Ovary (tissue), 7 donors: ENCODE measurements at regions not wholly inside any gene's neighbourhood (a gene's known extent, or its start where the extent isn't known, plus 50 kb on each side); places are given as distances from the start of the nearest gene placed in this dataset.
A peak's percentile ranks its signal among the peaks of the same experiment; 100 is the strongest.

ENCODE experiments used
- DNase-seq, 5 donors: peaks; one replicate each; pipeline ENCODE4 v3.0.0-alpha.2; 2019 to 2020
- H3K27ac ChIP-seq, 2 donors: fragments of 200-600 bp; one replicate each; pipeline versions ENCODE4 v1.5.1 to v1.8.0; 2019 to 2022
- H3K27me3 ChIP-seq: fragments of 200-600 bp; one replicate; pipeline ENCODE4 v1.8.0; 2022
- H3K36me3 ChIP-seq: fragments of 200-600 bp; sonication (generic); one replicate; pipeline ENCODE4 v1.5.1; 2019
- H3K4me1 ChIP-seq: one replicate; pipeline ENCODE4 v1.8.1; 2013; ENCODE audit warnings: mild to moderate bottlenecking, moderate library complexity; ENCODE audit not compliant: insufficient read depth
- H3K4me3 ChIP-seq: fragments of 200-600 bp; sonication (generic); one replicate; pipeline ENCODE4 v1.5.1; 2017
- H3K9me3 ChIP-seq, 2 donors: fragments of 200-600 bp in 1 of 2; sonication (generic) in 1 of 2; one replicate each; pipeline versions ENCODE4 v1.5.1 to v1.8.1; 2013 to 2019; ENCODE audit warnings: mild to moderate bottlenecking in 1 of 2, moderate library complexity in 1 of 2
- EP300 ChIP-seq: sonication (generic); formaldehyde crosslinking; IDR thresholded peaks from one replicate; pipeline ENCODE4 v1.6.1; 2017; ENCODE audit warnings: antibody characterized with exemption
- POLR2A ChIP-seq: fragments of 450-650 bp; IDR thresholded peaks from one replicate; pipeline ENCODE4 v1.6.1; 2017; ENCODE audit warnings: antibody characterized with exemption, mild to moderate bottlenecking, moderate library complexity
- WGBS, 3 donors: extraction: QIAGEN DNeasy Blood & Tissue Kit in 1 of 3; methylation state at CpG; one replicate each; pipeline versions ENCODE4 v1.1.5 to v1.1.7; 2013 to 2017; 5-methylcytosine and 5-hydroxymethylcytosine counted together
- intact Hi-C, 4 donors: fragments of 100-400 bp; cut with DNase I; formaldehyde crosslinking; loops; one replicate each; pipeline versions ENCODE4 v1.11.0 to v1.15.1; 2022 to 2023
- TF ChIP-seq, protein P1 (sequence below), 3 donors: fragments of 450-650 bp in 2 of 3; fragments of 200-600 bp in 1 of 3; IDR thresholded peaks; one replicate each; pipeline versions ENCODE4 v1.5.1 to v1.8.0; 2016 to 2022; ENCODE audit warnings: antibody characterized with exemption in 3 of 3, mild to moderate bottlenecking in 1 of 3
- donor health status: DM: no; HTN: no; CAD: no; lungs with moderate emphysema.
- donor health status: DM: no; HTN: no; CAD: no.
- donor health status: Bipolar disorder and iron deficiency.
- donor health status: DM: no; HTN: no; CAD: no.
- donor health status: DM: yes; HTN: yes; CAD: no.

DNA sequence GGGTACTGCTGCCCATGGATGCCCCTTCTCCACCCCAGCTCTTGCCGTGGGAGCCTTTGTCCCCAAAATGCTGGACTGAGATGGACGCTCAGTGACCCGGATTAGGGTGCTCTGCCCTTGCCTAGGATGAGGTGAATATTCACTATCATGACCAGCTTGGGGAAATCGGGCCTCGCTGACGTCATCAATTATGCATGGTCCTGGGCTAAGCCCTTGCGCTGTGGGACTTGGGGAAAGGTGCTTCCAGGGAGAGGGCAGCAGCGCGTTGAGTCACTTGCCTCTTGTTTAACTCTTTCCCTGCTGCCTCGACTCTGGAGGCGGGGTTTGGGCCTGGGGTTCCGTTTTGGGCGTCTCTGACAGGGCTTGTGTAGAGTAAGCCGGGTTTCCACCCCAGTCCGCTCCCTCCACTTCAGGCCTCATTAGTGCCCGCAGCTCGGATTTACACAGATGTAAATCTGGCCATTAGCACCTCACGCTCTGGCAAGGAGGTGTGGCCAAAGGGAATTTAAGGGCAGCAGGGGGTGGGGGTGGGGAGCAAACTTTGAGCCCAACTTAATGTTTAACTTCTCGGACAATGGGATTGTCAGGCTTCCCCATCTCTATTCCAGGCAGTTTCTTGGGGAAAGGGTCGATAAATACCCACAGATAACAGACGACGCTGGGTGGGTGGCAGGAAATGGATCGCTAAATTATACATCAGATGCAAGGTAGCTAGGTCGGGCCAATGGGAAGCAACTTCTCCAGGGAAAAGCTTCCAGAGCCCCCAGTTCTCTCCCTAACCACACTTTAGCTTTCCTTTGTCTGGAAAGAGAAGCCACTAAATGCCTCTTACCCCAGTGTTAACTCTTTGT, 51.3 kb upstream of the TCF7L2 start:
- Histone ChIP-seq H3K9me3 (no peaks in the 10 kb centered on the region), H3K27ac (no peak overlapping the region), H3K27me3 (no peaks in the 10 kb centered on the region), H3K36me3 (no peaks in the 10 kb centered on the region), H3K4me1 (no peaks in the 10 kb centered on the region), H3K4me3 (no peak overlapping the region)
- intact Hi-C loops = no loop called here
- TF ChIP-seq, protein P1, sequence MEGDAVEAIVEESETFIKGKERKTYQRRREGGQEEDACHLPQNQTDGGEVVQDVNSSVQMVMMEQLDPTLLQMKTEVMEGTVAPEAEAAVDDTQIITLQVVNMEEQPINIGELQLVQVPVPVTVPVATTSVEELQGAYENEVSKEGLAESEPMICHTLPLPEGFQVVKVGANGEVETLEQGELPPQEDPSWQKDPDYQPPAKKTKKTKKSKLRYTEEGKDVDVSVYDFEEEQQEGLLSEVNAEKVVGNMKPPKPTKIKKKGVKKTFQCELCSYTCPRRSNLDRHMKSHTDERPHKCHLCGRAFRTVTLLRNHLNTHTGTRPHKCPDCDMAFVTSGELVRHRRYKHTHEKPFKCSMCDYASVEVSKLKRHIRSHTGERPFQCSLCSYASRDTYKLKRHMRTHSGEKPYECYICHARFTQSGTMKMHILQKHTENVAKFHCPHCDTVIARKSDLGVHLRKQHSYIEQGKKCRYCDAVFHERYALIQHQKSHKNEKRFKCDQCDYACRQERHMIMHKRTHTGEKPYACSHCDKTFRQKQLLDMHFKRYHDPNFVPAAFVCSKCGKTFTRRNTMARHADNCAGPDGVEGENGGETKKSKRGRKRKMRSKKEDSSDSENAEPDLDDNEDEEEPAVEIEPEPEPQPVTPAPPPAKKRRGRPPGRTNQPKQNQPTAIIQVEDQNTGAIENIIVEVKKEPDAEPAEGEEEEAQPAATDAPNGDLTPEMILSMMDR (IDR thresholded peaks at IDR 0.05) = no peak
- TF ChIP-seq POLR2A (no peak), EP300 (no peak)
- WGBS, 3 donors = 15 to 19% (median 18%) methylated on average over 24 of the region's 24 CpGs
- peak in 2 of 5 donors; percentile 32 to 40 for DNase-seq

DNA sequence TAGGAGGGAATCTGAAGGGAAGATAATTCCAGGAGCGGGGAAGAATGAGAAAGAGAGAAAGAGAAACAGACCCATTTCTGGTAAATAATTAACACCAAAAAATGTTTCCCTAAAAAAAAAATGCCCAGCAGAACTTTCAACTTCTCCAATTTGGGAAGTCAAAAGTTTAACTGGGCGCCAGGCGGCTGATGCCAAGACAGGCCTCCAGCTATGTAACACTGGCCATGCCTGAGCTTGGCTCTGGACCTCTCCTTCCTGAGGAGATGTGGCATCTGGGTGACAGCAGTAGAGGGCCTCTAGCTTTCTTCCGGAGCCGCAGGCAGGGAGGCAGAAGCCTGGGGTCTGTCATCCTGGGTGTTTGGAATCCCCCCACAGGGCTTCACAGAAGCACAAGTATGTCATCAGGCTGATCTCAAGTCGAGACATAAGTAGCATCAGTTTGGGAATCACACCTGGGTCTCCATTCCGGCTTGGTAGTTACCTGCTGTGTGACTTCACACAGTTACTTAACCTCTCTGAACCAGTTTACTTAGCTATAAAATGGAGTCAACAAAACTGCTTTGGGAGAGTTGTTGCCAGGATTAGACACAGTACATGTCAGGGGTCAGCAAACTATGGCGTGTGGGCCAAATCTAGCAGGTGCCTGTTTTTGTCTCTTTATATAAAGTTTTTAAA, 50.5 kb upstream of the TCF7L2 start:
- Histone ChIP-seq H3K9me3 (no peaks in the 10 kb centered on the region), H3K27me3 (no peaks in the 10 kb centered on the region), H3K4me3 (no peak overlapping the region), H3K36me3 (no peaks in the 10 kb centered on the region), H3K4me1 (no peaks in the 10 kb centered on the region), H3K27ac (no peak overlapping the region)
- WGBS, 3 donors = 89 to 91% (median 91%) methylated on average over 8 of the region's 8 CpGs
- intact Hi-C loops = no loop called here
- TF ChIP-seq, protein P1 (IDR thresholded peaks at IDR 0.05) = no peak
- TF ChIP-seq EP300 (no peak), POLR2A (no peak)
- no peak for DNase-seq
